ENCODE measurements at regions not wholly inside any gene's neighbourhood (a gene's known extent, or its start where the extent isn't known, plus 50 kb on each side); places are given as distances from the start of the nearest gene placed in this dataset.
"Not testable (repeated sequence)": the region's sequence is repeated elsewhere in the genome, so short reads cannot be mapped to it uniquely, and the experiment has no call there.

GRCh38 chr2:155547571-155547970, 785.0 kb downstream of the NR4A2 start:
- Histone ChIP-seq H3K36me3 (ENCODE audit: control insufficient read depth in 2 of 2, insufficient read depth in 1 of 2, low read length in 2 of 2) (no peaks in the 10 kb centered on the region), H3K4me3 (ENCODE audit: low read depth, low read length) (no peak overlapping the region), H3K27ac (ENCODE audit: extremely low read depth, low read depth, low read length) (no peak overlapping the region), H3K9me3 (ENCODE audit: control insufficient read depth, insufficient read depth, low read depth, low read length) (no peaks in the 10 kb centered on the region), H3K4me1 (ENCODE audit: control insufficient read depth, insufficient read depth, low read length) (no peaks in the 10 kb centered on the region)
- no peak for TF ChIP-seq SCRT2 (tag by site-specific recombination; IDR thresholded peaks at IDR 0.05)
- TF ChIP-seq BCL11B (tag by site-specific recombination; IDR thresholded peaks at IDR 0.05; ENCODE audit: low read depth): no peak
- no peak for TF ChIP-seq ZNF354C (tag by site-specific recombination; IDR thresholded peaks at IDR 0.05; ENCODE audit: borderline replicate concordance, low read depth)
- TF ChIP-seq ZFP69B (tag by site-specific recombination; IDR thresholded peaks at IDR 0.05): no peak
- TF ChIP-seq KLF1 (tag by site-specific recombination; IDR thresholded peaks at IDR 0.05): no peak
- no peak for TF ChIP-seq ZNF645 (tag by site-specific recombination; IDR thresholded peaks at IDR 0.05)
- no peak for TF ChIP-seq ZBTB7A (tag by site-specific recombination; IDR thresholded peaks at IDR 0.05; ENCODE audit: low read depth)
- TF ChIP-seq YY2 (tag by site-specific recombination; IDR thresholded peaks at IDR 0.05): no peak
- TF ChIP-seq ZNF266 (tag by site-specific recombination; IDR thresholded peaks at IDR 0.05; ENCODE audit: low read depth): no peak
- TF ChIP-seq ZNF530 (tag by site-specific recombination; IDR thresholded peaks at IDR 0.05; ENCODE audit: low read depth): no peak
- TF ChIP-seq ZNF747 (tag by site-specific recombination; IDR thresholded peaks at IDR 0.05): no peak
- TF ChIP-seq BCL6B (tag by site-specific recombination; IDR thresholded peaks at IDR 0.05): no peak
- TF ChIP-seq ZIC2 (tag by site-specific recombination; IDR thresholded peaks at IDR 0.05): no peak
- ChIA-PET POLR2A (no interaction called here), CTCF (no interaction called here)

GRCh38 chr2:155546721-155547555, 785.6 kb downstream of the NR4A2 start:
- Histone ChIP-seq H3K9me3 (ENCODE audit: control insufficient read depth, insufficient read depth, low read depth, low read length) (no peaks in the 10 kb centered on the region), H3K4me3 (ENCODE audit: low read depth, low read length) (no peak overlapping the region), H3K36me3 (ENCODE audit: control insufficient read depth in 2 of 2, insufficient read depth in 1 of 2, low read length in 2 of 2) (no peaks in the 10 kb centered on the region), H3K27ac (ENCODE audit: extremely low read depth, low read depth, low read length) (no peak overlapping the region), H3K4me1 (ENCODE audit: control insufficient read depth, insufficient read depth, low read length) (no peaks in the 10 kb centered on the region)
- POLR2A ChIA-PET: no interaction called here
- TF ChIP-seq KLF1 (tag by site-specific recombination; IDR thresholded peaks at IDR 0.05) (no peak), ZSCAN18 (tag by site-specific recombination; IDR thresholded peaks at IDR 0.05) (no peak), ZBTB6 (tag by site-specific recombination; IDR thresholded peaks at IDR 0.05) (no peak), ZNF747 (tag by site-specific recombination; IDR thresholded peaks at IDR 0.05) (no peak)
- CTCF ChIA-PET: no interaction called here

GRCh38 chr2:155539028-155539427, 793.5 kb downstream of the NR4A2 start:
- POLR2A ChIA-PET; H3K27ac ChIP-seq (ENCODE audit: extremely low read depth, low read depth, low read length): not testable (repeated sequence)
- CTCF ChIA-PET: interaction anchor here (0.6 kb wide), 1 partner anchor 1549 kb away, joined by 3 read pairs; no protein-coding TSS in a partner anchor

More at GRCh38 chr2:155539028-155539427, 793.5 kb downstream of the NR4A2 start:
- H3K4me3 ChIP-seq (ENCODE audit: low read depth, low read length); H3K36me3 ChIP-seq (ENCODE audit: control insufficient read depth in 2 of 2, insufficient read depth in 1 of 2, low read length in 2 of 2); H3K9me3 ChIP-seq (ENCODE audit: control insufficient read depth, insufficient read depth, low read depth, low read length); H3K4me1 ChIP-seq (ENCODE audit: control insufficient read depth, insufficient read depth, low read length): not testable (repeated sequence)
